HEK293T (cell line): ENCODE measurements at regions not wholly inside any gene's neighbourhood (a gene's known extent, or its start where the extent isn't known, plus 50 kb on each side); places are given as distances from the start of the nearest gene placed in this dataset.

Experiments used
- BHLHE40 ChIP-seq: fragments of 450-650 bp; IDR thresholded peaks from 2 replicates; pipeline ENCODE4 v1.6.1; 2016; ENCODE audit warnings: mild to moderate bottlenecking, moderate library complexity, borderline replicate concordance
- ELF4 ChIP-seq: fragments of 450-650 bp; IDR thresholded peaks from 2 replicates; pipeline ENCODE4 v1.6.1; 2017; ENCODE audit warnings: antibody characterized with exemption
- FOXA1 ChIP-seq: fragments of 450-650 bp; IDR thresholded peaks from 2 replicates; pipeline ENCODE4 v1.6.1; 2016; ENCODE audit warnings: mild to moderate bottlenecking
- FOXK2 ChIP-seq: fragments of 450-650 bp; IDR thresholded peaks from 2 replicates; pipeline ENCODE4 v1.6.1; 2016; ENCODE audit warnings: mild to moderate bottlenecking
- FOXM1 ChIP-seq: fragments of 450-650 bp; IDR thresholded peaks from 2 replicates; pipeline ENCODE4 v1.6.1; 2017; ENCODE audit warnings: mild to moderate bottlenecking, borderline replicate concordance
- HDGF ChIP-seq: fragments of 450-650 bp; IDR thresholded peaks from 2 replicates; pipeline ENCODE4 v1.6.1; 2017; ENCODE audit warnings: antibody characterized with exemption, borderline replicate concordance
- NFRKB ChIP-seq: fragments of 450-650 bp; IDR thresholded peaks from 2 replicates; pipeline ENCODE4 v1.6.1; 2016; ENCODE audit warnings: mild to moderate bottlenecking, moderate library complexity
- SP1 ChIP-seq: fragments of 450-650 bp; IDR thresholded peaks from 2 replicates; pipeline ENCODE4 v1.6.1; 2017
- TARDBP ChIP-seq: fragments of 450-650 bp; IDR thresholded peaks from 2 replicates; pipeline ENCODE4 v1.6.1; 2016
- ZNF384 ChIP-seq: fragments of 450-650 bp; IDR thresholded peaks from 2 replicates; pipeline ENCODE4 v1.6.1; 2016

GRCh38 chr10:118462401-118462800 is 120.3 kb upstream of the FAM204A start:
- TF ChIP-seq BHLHE40 (no peak), HDGF (no peak), SP1 (no peak), FOXK2 (no peak), FOXA1 (no peak), FOXM1 (no peak), ZNF384 (no peak), ELF4 (no peak), TARDBP (no peak), NFRKB (no peak)
